Activated CD8-positive, alpha-beta memory T cell treated with anti-CD3 and anti-CD28 coated beads for 48 hours (primary cell): ENCODE measurements at regions not wholly inside any gene's neighbourhood (a gene's known extent, or its start where the extent isn't known, plus 50 kb on each side); places are given as distances from the start of the nearest gene placed in this dataset.
A peak's percentile ranks its signal among the peaks of the same experiment; 100 is the strongest.
"Not testable (repeated sequence)": the region's sequence is repeated elsewhere in the genome, so short reads cannot be mapped to it uniquely, and the experiment has no call there.

Source experiments
- DNase-seq, 3 experiments: peaks; one replicate each; pipeline ENCODE4 v3.0.0-alpha.2; 2020; ENCODE audit warnings: low read depth in 2 of 3, low spot score in 2 of 3

- not testable (repeated sequence) for DNase-seq
Observed at GRCh38 chr2:131738533-131738932, 210.8 kb downstream of the CCDC74A start.

- not testable (repeated sequence) for DNase-seq
Observed at GRCh38 chr2:131738996-131739434, 211.3 kb downstream of the CCDC74A start.

- DNase-seq: no peak
Observed at GRCh38 chr2:131753640-131754561, 226.2 kb downstream of the CCDC74A start.

GRCh38 chr2:131754929-131755720 lies 227.4 kb downstream of the CCDC74A start:
- DNase-seq: no peak

GRCh38 chr2:131756141-131756907 lies 228.6 kb downstream of the CCDC74A start:
- no peak for DNase-seq

GRCh38 chr2:131758941-131759340 lies 231.3 kb downstream of the CCDC74A start:
- not testable (repeated sequence) for DNase-seq

- not testable (repeated sequence) for DNase-seq
Observed at GRCh38 chr2:131774955-131775555, 247.4 kb downstream of the CCDC74A start.

- DNase-seq: not testable (repeated sequence)
Observed at GRCh38 chr2:131775903-131776506, 248.3 kb downstream of the CCDC74A start.

GRCh38 chr2:131780446-131780845 lies 252.8 kb downstream of the CCDC74A start:
- DNase-seq: not testable (repeated sequence)

GRCh38 chr2:131801210-131801744 lies 273.6 kb downstream of the CCDC74A start:
- DNase-seq: no peak

GRCh38 chr2:131801745-131802350 lies 274.2 kb downstream of the CCDC74A start:
- peak; percentile 52 to 62 (median 60) for DNase-seq

GRCh38 chr2:131802351-131802836 lies 274.7 kb downstream of the CCDC74A start:
- peak; percentile 7 to 10 (median 10) for DNase-seq

GRCh38 chr2:131803237-131803636 lies 275.5 kb downstream of the CCDC74A start:
- not testable (repeated sequence) for DNase-seq

- not testable (repeated sequence) for DNase-seq
Observed at GRCh38 chr2:131812605-131813004, 284.9 kb downstream of the CCDC74A start.

- DNase-seq: not testable (repeated sequence)
Observed at GRCh38 chr2:131813378-131813777, 285.7 kb downstream of the CCDC74A start.

- not testable (repeated sequence) for DNase-seq
Observed at GRCh38 chr2:131818267-131818973, 290.7 kb downstream of the CCDC74A start.

- DNase-seq: not testable (repeated sequence)
Observed at GRCh38 chr2:131822237-131822721, 294.6 kb downstream of the CCDC74A start.

GRCh38 chr2:131823058-131823457 lies 295.4 kb downstream of the CCDC74A start:
- not testable (repeated sequence) for DNase-seq
